CD4-positive, alpha-beta T cell (primary cell): ENCODE measurements at regions not wholly inside any gene's neighbourhood (a gene's known extent, or its start where the extent isn't known, plus 50 kb on each side); places are given as distances from the start of the nearest gene placed in this dataset.

Experiments
- ATAC-seq: fragments of 200-7000 bp; cut with Tn5 transposase; one replicate; pipeline ENCODE4 v1.10.0; 2022; ENCODE audit warnings: mild to moderate bottlenecking; ENCODE audit not compliant: poor library complexity
- CTCF ChIA-PET: fragments of 350-600 bp; sonication (Branson Sonifier 250); formaldehyde crosslinking; loops from one replicate; lab custom pipeline; 2021; ENCODE audit warnings: antibody characterized with exemption, inconsistent platforms; lab: Charles Lee
- POLR2A ChIA-PET: fragments of 350-600 bp; sonication (Branson Sonifier 250); formaldehyde crosslinking; loops from one replicate; lab custom pipeline; 2021; ENCODE audit warnings: antibody characterized with exemption, inconsistent platforms; lab: Charles Lee
- DNase-seq, 14 experiments: peaks; one replicate each; pipeline ENCODE4 v3.0.0-alpha.2; 2013 to 2020; ENCODE audit warnings: mixed read lengths in 2 of 14
- H3K27ac ChIP-seq, 2 donors: one replicate each; pipeline versions ENCODE4 v1.5.1 to v1.7.0; 2013; ENCODE audit warnings: low read length in 2 of 2, low read depth in 1 of 2, mild to moderate bottlenecking in 1 of 2
- H3K27me3 ChIP-seq, 2 experiments: 1 replicate in 1 of 2; 2 replicates in 1 of 2; pipeline versions ENCODE4 v1.6.1 to v1.7.0; 2013; ENCODE audit warnings: low read length in 2 of 2, control low read depth in 1 of 2, mild to moderate bottlenecking in 1 of 2, moderate library complexity in 1 of 2; ENCODE audit not compliant: insufficient read depth in 2 of 2, control insufficient read depth in 1 of 2
- H3K36me3 ChIP-seq: one replicate; pipeline ENCODE4 v1.6.1; 2013; ENCODE audit warnings: low read length, control low read depth; ENCODE audit not compliant: insufficient read depth
- H3K4me1 ChIP-seq: one replicate; pipeline ENCODE4 v1.6.1; 2013; ENCODE audit warnings: low read length, control low read depth; ENCODE audit not compliant: insufficient read depth
- H3K4me3 ChIP-seq: one replicate; pipeline ENCODE4 v1.5.1; 2013; ENCODE audit warnings: mild to moderate bottlenecking, low read length, moderate library complexity
- H3K9me3 ChIP-seq, 2 experiments: 1 replicate in 1 of 2; 2 replicates in 1 of 2; pipeline versions ENCODE4 v1.6.1 to v1.7.0; 2013; ENCODE audit warnings: low read length in 2 of 2, mild to moderate bottlenecking in 2 of 2, control low read depth in 1 of 2, moderate library complexity in 1 of 2; ENCODE audit not compliant: control insufficient read depth in 1 of 2, insufficient read depth in 1 of 2
- H3K27ac Mint-ChIP-seq: one replicate; pipeline ENCODE4 v1.8.0; 2020; ENCODE audit warnings: mixed read lengths
- H3K27me3 Mint-ChIP-seq: one replicate; pipeline ENCODE4 v1.8.0; 2021; ENCODE audit warnings: mixed read lengths
- H3K36me3 Mint-ChIP-seq: one replicate; pipeline ENCODE4 v1.8.0; 2021; ENCODE audit warnings: low read depth, mixed read lengths
- H3K4me1 Mint-ChIP-seq: one replicate; pipeline ENCODE4 v1.8.0; 2021; ENCODE audit warnings: low read depth, mixed read lengths
- H3K4me3 Mint-ChIP-seq: one replicate; pipeline ENCODE4 v1.8.0; 2020; ENCODE audit warnings: mild to moderate bottlenecking, mixed read lengths
- H3K9me3 Mint-ChIP-seq: one replicate; pipeline ENCODE4 v1.8.0; 2020; ENCODE audit warnings: mixed read lengths
- CTCF ChIP-seq: fragments of 200-600 bp; IDR thresholded peaks from one replicate; pipeline ENCODE4 v1.8.0; 2022; ENCODE audit warnings: antibody characterized with exemption, mild to moderate bottlenecking
- intact Hi-C, 2 experiments: fragments of 100-400 bp; cut with DNase I in 1 of 2; cut with micrococcal nuclease in 1 of 2; formaldehyde crosslinking; loops; one replicate each; pipeline versions ENCODE4 v1.15.1 to v1.9.0; 2023 to 2025; cut with DNase I, micrococcal nuclease

GRCh38 chr17:14514973-14515372 lies 214.1 kb downstream of the HS3ST3B1 start:
- intact Hi-C loops, result loop anchor here in 1 of 2 experiments (5.0 kb wide), 1 partner anchor 48 kb away; no protein-coding TSS in a partner anchor
- Histone ChIP-seq H3K36me3 (no peaks in the 10 kb centered on the region), H3K4me1 (no peaks in the 10 kb centered on the region), H3K9me3 (no peaks in the 10 kb centered on the region), H3K4me3 (no peak overlapping the region), H3K27ac (no peak overlapping the region), H3K27me3 (no peaks in the 10 kb centered on the region)
- no peak overlapping the region for H3K27ac Mint-ChIP-seq
- H3K4me1 Mint-ChIP-seq, result no peaks in the 10 kb centered on the region
- TF ChIP-seq CTCF, result no peak
- DNase-seq (no peak), ATAC-seq (no peak)
- H3K4me3 Mint-ChIP-seq, result no peak overlapping the region
- ChIA-PET CTCF (no interaction called here), POLR2A (no interaction called here)
- H3K36me3 Mint-ChIP-seq, result no peaks in the 10 kb centered on the region
- H3K9me3 Mint-ChIP-seq, result peaks cover under 1% of the 10 kb centered on the region
- H3K27me3 Mint-ChIP-seq, result no peaks in the 10 kb centered on the region

- no peaks in the 10 kb centered on the region for H3K36me3 ChIP-seq
- TF ChIP-seq CTCF, result no peak
- no peak overlapping the region for H3K4me3 Mint-ChIP-seq
- H3K9me3 ChIP-seq, result no peaks in the 10 kb centered on the region
- H3K4me3 ChIP-seq, result no peak overlapping the region
- peaks cover 2% of the 10 kb centered on the region for H3K9me3 Mint-ChIP-seq
- no peaks in the 10 kb centered on the region for H3K36me3 Mint-ChIP-seq
- intact Hi-C loops, result no loop called here
- no peaks in the 10 kb centered on the region for H3K4me1 Mint-ChIP-seq
- CTCF ChIA-PET, result no interaction called here
- no peak overlapping the region for H3K27ac ChIP-seq
- DNase-seq (no peak), ATAC-seq (no peak)
- no peaks in the 10 kb centered on the region for H3K27me3 ChIP-seq
- POLR2A ChIA-PET, result no interaction called here
- no peak overlapping the region for H3K27ac Mint-ChIP-seq
- H3K4me1 ChIP-seq, result no peaks in the 10 kb centered on the region
- no peaks in the 10 kb centered on the region for H3K27me3 Mint-ChIP-seq
These were observed 213.0 kb downstream of the HS3ST3B1 start for GRCh38 chr17:14513835-14514234.

- H3K9me3 Mint-ChIP-seq, result peaks cover 2% of the 10 kb centered on the region
- no peak overlapping the region for H3K27ac Mint-ChIP-seq
- intact Hi-C loops, result no loop called here
- Histone ChIP-seq H3K4me1 (no peaks in the 10 kb centered on the region), H3K9me3 (no peaks in the 10 kb centered on the region), H3K27me3 (no peaks in the 10 kb centered on the region), H3K27ac (no peak overlapping the region), H3K36me3 (no peaks in the 10 kb centered on the region), H3K4me3 (no peak overlapping the region)
- ChIA-PET POLR2A (no interaction called here), CTCF (no interaction called here)
- no peak overlapping the region for H3K4me3 Mint-ChIP-seq
- H3K27me3 Mint-ChIP-seq, result no peaks in the 10 kb centered on the region
- H3K36me3 Mint-ChIP-seq, result no peaks in the 10 kb centered on the region
- DNase-seq (no peak), ATAC-seq (no peak)
- H3K4me1 Mint-ChIP-seq, result no peaks in the 10 kb centered on the region
- no peak for TF ChIP-seq CTCF
These were observed 209.3 kb downstream of the HS3ST3B1 start for GRCh38 chr17:14510136-14510535.
